NCI-H1694 (cell line): ENCODE measurements at regions not wholly inside any gene's neighbourhood (a gene's known extent, or its start where the extent isn't known, plus 50 kb on each side); places are given as distances from the start of the nearest gene placed in this dataset.
"Not testable (repeated sequence)": the region's sequence is repeated elsewhere in the genome, so short reads cannot be mapped to it uniquely, and the experiment has no call there.

Source experiments
- DNase-seq: peaks from one replicate; lab custom pipeline; 2025; lab: John Stamatoyannopoulos, UW

DNA sequence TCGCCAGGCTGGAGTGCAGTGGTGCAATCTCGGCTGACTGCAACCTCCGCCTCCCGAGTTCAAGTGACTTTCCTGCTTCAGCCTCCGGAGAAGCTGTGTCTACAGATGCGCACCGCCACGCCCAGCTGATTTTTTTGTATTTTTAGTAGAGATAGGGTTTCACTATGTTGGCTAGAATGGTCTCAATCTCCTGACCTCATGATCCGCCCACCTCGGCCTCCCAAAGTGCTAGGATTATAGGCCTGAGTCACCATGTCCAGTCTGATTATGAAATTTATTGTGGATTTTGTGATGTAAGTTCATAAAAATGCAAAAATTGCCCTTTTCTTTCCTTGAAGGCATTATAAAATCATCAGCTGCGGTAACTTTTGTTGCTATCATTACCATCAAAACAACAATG, 1688.3 kb upstream of the ADGRL3 start:
- not testable (repeated sequence) for DNase-seq

- no peak for DNase-seq
Observed at GRCh38 chr4:59517007-59517406, 1683.1 kb upstream of the ADGRL3 start.

GRCh38 chr4:59518005-59518823, 1681.9 kb upstream of the ADGRL3 start:
- DNase-seq = no peak

GRCh38 chr4:59525885-59526284, 1674.2 kb upstream of the ADGRL3 start:
- no peak for DNase-seq

- no peak for DNase-seq
Observed at GRCh38 chr4:59535541-59535940, 1664.6 kb upstream of the ADGRL3 start.

GRCh38 chr4:59536428-59536827, 1663.7 kb upstream of the ADGRL3 start:
- DNase-seq = no peak

GRCh38 chr4:59537246-59537886, 1662.8 kb upstream of the ADGRL3 start:
- no peak for DNase-seq

DNA sequence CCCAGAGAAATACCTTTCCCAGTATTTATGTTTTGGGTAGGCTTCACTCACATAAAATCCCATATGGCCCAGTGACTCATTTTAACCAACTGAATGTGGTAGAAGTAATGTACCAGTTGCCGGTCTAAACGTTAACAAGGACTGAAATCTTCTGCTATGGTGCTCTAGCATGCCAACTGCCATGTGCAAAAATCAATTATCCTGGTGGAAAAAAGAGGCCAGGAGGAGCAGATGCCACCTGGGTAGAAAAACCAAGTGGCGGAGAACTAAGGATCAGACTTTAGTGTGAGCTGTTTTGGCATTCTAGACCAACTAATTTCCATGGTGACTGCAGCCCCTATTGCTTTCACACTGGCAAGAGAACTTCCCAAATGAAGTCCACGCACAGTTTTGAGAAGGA, 1660.7 kb upstream of the ADGRL3 start:
- peak; percentile 32 for DNase-seq

DNA sequence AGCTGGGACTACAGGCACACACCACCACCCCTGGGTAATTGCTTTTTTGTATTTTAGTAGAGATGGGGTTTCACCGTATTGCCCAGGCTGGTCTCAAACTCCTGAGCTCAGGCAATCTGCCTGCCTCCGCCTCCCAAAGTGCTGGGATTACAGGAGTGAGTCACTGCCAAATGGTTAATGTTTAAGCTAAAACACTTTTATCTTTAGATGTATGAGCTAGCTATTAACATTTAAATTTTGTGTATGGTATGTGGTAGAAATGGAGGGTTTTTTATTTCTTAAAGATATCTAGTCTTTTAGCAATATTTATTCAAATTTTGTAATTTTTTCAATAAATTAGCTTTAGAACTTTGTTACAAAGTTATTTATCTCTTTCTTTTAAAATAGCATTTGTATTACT, 1659.8 kb upstream of the ADGRL3 start:
- no peak for DNase-seq

DNA sequence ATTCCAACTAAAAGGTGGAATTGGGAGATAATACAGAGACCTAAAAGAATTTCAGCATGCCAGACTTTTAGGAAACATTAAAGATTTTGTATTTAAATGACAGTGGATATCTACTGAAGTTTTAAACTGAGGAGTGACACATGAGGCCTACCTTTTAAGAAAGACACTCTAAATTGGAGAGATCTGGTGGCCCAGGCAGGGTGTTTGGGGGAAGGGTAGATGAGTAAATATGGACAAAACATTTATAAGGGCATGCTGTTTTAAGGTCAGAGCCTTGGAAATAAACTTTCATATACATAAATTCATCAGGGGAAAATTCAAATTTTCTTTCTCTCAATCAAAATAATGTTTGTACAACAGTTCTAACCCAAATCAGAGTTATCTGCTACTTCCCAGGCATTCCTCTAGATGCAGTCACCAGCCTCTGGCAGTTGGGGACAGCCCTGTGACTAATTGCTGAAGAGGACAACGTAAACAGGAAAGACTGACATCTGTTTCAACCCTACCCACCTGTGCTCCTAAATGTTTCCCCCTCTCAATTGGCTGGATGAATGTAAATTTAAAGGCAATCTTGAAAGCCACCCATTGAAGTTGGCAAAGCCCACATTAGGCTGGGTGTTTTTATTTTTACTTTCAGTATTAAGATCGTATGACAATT, 1646.9 kb upstream of the ADGRL3 start:
- DNase-seq = peak; percentile 48

DNA sequence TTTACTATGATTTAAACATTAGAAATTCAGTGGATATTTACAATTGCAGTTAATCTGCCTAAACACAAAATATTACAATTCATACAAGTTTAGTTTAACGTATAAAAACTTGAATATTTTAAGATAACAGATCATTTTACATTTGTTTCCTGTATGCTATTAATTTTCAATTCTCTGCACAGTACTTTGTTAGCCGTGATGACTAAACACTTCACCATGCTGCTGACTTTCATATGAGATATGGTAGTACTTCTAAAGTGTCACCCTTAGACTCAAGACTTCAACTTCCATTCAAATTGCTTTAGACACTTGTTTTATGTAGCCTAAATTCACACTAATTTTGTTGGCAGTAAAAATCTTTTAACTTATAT, 1646.4 kb upstream of the ADGRL3 start:
- DNase-seq = no peak

DNA sequence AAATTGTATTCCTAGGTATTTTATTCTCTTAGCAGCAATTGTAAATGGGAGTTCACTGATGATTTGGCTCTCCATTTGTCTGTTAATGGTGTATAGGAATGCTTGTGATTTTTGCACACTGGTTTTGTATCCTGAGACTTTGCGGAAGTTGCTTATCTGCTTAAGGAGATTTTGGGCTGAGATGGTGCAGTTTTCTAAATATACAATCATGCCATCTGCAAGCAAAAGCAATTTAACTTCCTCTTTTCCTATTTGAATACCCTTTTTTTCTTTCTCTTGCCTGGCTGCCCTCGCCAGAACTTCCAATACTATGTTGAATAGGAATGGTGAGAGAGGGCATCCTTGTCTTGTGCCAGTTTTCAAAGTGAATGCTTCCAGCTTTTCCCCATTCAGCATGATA, 1643.9 kb upstream of the ADGRL3 start:
- DNase-seq = not testable (repeated sequence)

DNA sequence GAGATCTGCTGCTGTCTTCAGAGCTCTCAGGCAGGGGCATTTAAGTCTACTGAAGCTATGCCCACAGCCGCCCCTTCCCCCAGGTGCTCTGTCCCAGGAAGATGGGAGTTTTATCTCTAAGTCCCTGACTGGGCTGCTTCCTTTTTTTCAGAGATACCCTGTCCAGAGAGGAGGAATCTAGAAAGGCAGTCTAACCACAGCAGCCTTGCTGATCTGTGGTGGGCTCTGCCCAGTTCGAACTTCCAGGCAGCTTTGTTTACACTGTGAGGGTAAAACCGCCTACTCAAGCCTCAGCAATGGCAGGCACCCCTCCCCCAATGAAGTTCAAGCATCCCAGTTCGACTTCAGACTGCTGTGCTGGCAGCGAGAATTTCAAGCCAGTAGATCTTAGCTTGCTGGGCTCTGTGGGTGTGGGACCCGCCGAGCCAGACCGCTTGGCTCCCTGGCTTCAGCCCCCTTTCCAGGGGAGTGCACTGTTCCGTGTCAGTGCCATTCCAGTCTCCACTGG, 1639.9 kb upstream of the ADGRL3 start:
- DNase-seq = not testable (repeated sequence)

DNA sequence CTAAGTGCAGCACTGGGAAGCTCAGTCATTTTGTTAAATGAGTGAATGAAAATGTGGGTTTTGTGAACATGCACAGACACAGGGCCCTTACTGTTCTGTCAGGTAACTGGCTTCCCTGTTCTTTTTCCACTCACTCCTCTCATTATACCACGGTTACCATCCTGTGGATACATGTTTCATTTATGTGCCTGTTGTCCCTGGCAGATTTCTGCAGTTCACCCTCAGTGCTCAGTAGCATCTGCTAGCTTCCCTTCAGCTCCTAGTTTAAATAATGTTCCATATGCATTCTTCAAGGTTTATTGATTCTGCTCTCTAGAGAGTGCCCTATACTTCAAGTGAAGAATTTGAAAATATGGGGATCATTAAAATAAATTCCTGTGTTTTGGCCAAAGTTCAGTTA, 1634.3 kb upstream of the ADGRL3 start:
- DNase-seq = peak; percentile 47

DNA sequence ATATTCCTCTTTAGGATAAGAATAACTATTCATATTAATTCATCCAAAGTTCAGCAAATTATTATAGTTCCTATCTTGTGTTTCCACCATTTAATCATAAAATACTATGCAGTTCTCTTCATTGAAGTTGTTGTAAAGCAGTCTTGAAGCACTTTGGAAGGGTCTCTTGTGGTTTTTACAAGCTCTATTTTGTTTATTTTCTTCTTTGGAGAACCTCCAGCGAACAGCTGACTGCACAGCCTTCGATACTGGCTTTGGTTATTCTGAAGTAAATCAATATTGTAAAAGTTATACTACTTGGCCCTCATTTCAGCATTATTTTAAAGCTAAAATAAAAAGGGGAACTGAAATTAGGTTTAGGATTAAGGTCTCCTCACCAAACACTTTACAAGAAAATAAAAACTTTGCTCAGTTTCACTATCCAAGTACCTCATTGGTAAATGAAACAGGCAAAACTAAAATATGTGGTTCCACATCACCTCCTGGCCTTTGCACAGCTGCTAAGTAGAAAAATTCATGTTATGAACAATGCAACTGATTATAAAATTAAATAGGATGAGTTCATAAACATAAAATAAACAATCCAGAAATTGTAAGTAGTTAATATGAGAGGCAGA, 1629.2 kb upstream of the ADGRL3 start:
- no peak for DNase-seq

- DNase-seq = no peak
Observed at GRCh38 chr4:59571805-59572430, 1628.2 kb upstream of the ADGRL3 start.

GRCh38 chr4:59583845-59584568, 1616.1 kb upstream of the ADGRL3 start:
- DNase-seq = no peak

DNA sequence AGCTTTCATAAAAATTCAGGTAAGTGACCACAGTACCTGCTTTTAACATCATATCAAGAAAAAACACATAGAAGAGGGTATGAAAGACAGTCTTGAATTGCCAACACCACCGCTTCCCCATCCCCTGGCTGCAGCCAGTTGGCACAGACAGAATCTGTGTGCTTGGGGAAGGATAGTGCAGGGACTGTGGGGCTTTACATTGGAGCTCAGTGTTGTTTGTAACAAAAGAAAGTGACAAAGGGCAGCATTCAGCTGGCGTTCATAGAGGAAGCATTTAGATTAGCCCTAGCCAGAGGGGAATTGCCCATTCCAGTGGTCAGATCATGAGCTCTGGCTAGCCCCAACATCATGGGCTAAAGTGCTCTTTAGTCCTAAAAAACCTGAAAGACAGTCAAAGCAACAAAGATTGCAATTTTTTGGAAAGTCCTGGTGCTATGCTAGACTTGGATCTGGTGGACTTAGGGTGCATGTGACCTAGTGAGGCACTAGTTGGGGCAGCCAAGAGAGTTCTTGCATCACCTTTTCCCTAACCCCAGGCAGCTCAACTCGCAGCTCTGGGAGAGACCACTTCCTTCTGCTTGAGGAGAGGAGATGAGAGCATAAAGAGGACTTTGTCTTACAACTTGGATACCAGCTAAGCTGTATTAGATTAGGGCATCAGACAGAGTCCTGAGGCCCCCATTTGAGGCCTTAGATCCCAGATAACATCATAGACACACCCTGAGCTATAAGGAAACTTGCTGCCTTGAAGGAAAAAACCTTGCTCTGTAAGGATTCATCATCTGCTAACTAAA, 1602.4 kb upstream of the ADGRL3 start:
- DNase-seq = no peak

GRCh38 chr4:59598330-59598618, 1601.9 kb upstream of the ADGRL3 start:
- no peak for DNase-seq

GRCh38 chr4:59608466-59608865, 1591.7 kb upstream of the ADGRL3 start:
- no peak for DNase-seq

- no peak for DNase-seq
Observed at GRCh38 chr4:59612235-59612634, 1587.9 kb upstream of the ADGRL3 start.
